Esophagus squamous epithelium (tissue), 5 donors: ENCODE measurements at regions not wholly inside any gene's neighbourhood (a gene's known extent, or its start where the extent isn't known, plus 50 kb on each side); places are given as distances from the start of the nearest gene placed in this dataset.

Source experiments
- DNase-seq: peaks from one replicate; lab custom pipeline; 2025; lab: John Stamatoyannopoulos, UW
- H3K27ac ChIP-seq, 4 donors: fragments of 200-600 bp; sonication (generic); one replicate each; pipeline ENCODE4 v1.5.1; 2016 to 2019; ENCODE audit warnings: mild to moderate bottlenecking in 1 of 4
- H3K27me3 ChIP-seq, 4 donors: fragments of 200-600 bp; sonication (generic); 1 replicate in 3 of 4; 2 replicates in 1 of 4; pipeline versions ENCODE4 v1.5.1 to v1.6.0; 2017 to 2021; ENCODE audit warnings: antibody characterized with exemption in 1 of 4
- H3K36me3 ChIP-seq, 3 donors: fragments of 200-600 bp; sonication (generic); one replicate each; pipeline ENCODE4 v1.5.1; 2016 to 2019
- H3K4me1 ChIP-seq, 3 donors: fragments of 200-600 bp; sonication (generic); one replicate each; pipeline ENCODE4 v1.5.1; 2017 to 2019
- H3K4me3 ChIP-seq, 4 donors: fragments of 200-600 bp; sonication (generic); 1 replicate in 3 of 4; 2 replicates in 1 of 4; pipeline ENCODE4 v1.5.1; 2016 to 2019; ENCODE audit warnings: mild to moderate bottlenecking in 2 of 4, moderate library complexity in 1 of 4
- H3K9me3 ChIP-seq, 3 donors: fragments of 200-600 bp; sonication (generic); one replicate each; pipeline ENCODE4 v1.5.1; 2016 to 2019
- POLR2A ChIP-seq, 4 donors: fragments of 450-650 bp; IDR thresholded peaks; one replicate each; pipeline ENCODE4 v1.6.1; 2017; ENCODE audit warnings: antibody characterized with exemption in 4 of 4, mild to moderate bottlenecking in 4 of 4, moderate library complexity in 3 of 4
- WGBS, 2 donors: methylation state at CpG; one replicate each; pipeline ENCODE4 v1.1.5; 2018; 5-methylcytosine and 5-hydroxymethylcytosine counted together
- intact Hi-C: fragments of 100-400 bp; cut with DNase I; formaldehyde crosslinking; loops from one replicate; pipeline ENCODE4 v1.15.0; 2022
- TF ChIP-seq, protein P1 (sequence below), 6 experiments: fragments of 450-650 bp in 4 of 6; fragments of 200-600 bp in 2 of 6; sonication (generic) in 2 of 6; IDR thresholded peaks; one replicate each; pipeline ENCODE4 v1.5.1; 2016 to 2019; ENCODE audit warnings: antibody characterized with exemption in 6 of 6, mild to moderate bottlenecking in 4 of 6, moderate library complexity in 4 of 6
- donor health status: DM: yes; HTN: yes; CAD: no.

DNA sequence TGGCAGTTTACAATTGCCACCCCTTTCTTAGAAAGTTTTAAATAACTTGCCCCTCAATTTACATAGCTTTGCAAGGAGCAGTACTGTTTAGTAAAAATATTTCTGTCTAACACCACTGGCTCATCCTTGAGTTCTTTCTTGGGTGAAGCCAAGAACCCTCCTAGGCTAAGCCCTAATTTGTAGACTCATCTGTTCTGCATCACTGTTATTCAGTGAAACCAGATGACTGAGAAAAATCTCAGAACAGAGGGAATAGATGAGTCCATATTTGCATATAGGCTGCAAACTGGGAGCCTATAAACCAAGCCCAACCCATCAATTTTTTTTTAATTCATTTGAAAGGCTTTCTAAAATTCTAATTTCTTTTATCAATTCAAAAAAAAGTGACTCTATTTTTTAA lies 161.4 kb upstream of the TFPI start:
- Histone ChIP-seq H3K4me1 (no peaks in the 10 kb centered on the region), H3K27ac (no peak overlapping the region), H3K4me3 (no peak overlapping the region), H3K36me3 (no peaks in the 10 kb centered on the region), H3K27me3 (no peaks in the 10 kb centered on the region), H3K9me3 (no peaks in the 10 kb centered on the region)
- no peak for DNase-seq
- intact Hi-C loops: no loop called here
- no peak for TF ChIP-seq POLR2A (IDR thresholded peaks at IDR 0.05)
- TF ChIP-seq, protein P1, sequence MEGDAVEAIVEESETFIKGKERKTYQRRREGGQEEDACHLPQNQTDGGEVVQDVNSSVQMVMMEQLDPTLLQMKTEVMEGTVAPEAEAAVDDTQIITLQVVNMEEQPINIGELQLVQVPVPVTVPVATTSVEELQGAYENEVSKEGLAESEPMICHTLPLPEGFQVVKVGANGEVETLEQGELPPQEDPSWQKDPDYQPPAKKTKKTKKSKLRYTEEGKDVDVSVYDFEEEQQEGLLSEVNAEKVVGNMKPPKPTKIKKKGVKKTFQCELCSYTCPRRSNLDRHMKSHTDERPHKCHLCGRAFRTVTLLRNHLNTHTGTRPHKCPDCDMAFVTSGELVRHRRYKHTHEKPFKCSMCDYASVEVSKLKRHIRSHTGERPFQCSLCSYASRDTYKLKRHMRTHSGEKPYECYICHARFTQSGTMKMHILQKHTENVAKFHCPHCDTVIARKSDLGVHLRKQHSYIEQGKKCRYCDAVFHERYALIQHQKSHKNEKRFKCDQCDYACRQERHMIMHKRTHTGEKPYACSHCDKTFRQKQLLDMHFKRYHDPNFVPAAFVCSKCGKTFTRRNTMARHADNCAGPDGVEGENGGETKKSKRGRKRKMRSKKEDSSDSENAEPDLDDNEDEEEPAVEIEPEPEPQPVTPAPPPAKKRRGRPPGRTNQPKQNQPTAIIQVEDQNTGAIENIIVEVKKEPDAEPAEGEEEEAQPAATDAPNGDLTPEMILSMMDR (IDR thresholded peaks at IDR 0.05): no peak

DNA sequence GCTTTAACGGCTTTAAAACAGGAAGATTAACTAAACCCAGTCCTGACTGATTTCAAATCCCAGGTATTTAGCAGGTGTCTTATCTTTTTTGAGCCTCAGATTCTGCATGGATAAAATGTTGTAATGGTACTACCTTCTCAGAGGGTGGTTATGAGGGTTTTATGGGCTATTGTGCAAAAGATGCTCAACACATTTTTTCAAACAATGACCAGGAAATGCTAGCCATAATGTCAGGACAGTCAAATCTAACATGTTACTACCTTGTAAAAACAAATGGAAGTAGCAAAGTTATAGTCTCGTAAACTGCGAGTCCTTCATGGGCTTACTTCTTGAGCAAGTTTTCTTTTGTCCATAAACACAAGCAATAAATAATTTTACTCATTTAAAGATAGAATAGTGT lies 162.1 kb upstream of the TFPI start:
- DNase-seq: no peak
- Histone ChIP-seq H3K4me1 (no peaks in the 10 kb centered on the region), H3K4me3 (no peak overlapping the region), H3K9me3 (no peaks in the 10 kb centered on the region), H3K27ac (no peak overlapping the region), H3K27me3 (no peaks in the 10 kb centered on the region), H3K36me3 (no peaks in the 10 kb centered on the region)
- WGBS, 2 donors: 86 to 90% methylated on average over 3 of the region's 3 CpGs
- TF ChIP-seq POLR2A (IDR thresholded peaks at IDR 0.05): no peak
- TF ChIP-seq, protein P1 (IDR thresholded peaks at IDR 0.05): no peak
- intact Hi-C loops: no loop called here

DNA sequence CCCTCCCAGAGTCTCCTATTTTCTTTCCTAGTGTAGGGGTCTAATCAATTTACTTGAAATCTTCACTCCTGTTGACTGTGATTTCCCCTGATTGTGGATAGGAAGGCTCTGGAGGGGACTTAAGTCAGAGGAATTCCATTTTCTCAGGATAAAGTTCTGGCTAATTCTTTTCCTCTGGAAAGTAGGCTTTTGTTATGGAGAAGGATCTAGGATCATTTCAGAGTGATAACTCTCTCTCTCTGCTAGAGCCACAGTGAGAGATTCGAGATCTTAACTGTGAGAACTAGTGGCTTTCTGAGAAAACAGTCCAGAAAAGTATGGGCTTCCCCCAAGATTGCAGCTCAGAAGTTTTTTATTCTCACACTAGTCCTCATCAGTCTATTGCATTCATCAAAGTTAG lies 163.9 kb upstream of the TFPI start:
- H3K4me3 ChIP-seq: no peak overlapping the region
- intact Hi-C loops: no loop called here
- TF ChIP-seq, protein P1 (IDR thresholded peaks at IDR 0.05): no peak
- TF ChIP-seq POLR2A (IDR thresholded peaks at IDR 0.05): no peak
- H3K36me3 ChIP-seq: no peaks in the 10 kb centered on the region
- DNase-seq: no peak
- H3K4me1 ChIP-seq: no peaks in the 10 kb centered on the region
- no peaks in the 10 kb centered on the region for H3K9me3 ChIP-seq
- H3K27me3 ChIP-seq: no peaks in the 10 kb centered on the region
- no peak overlapping the region for H3K27ac ChIP-seq
- WGBS, 2 donors: 9 to 52% methylated on average over 1 of the region's 1 CpG

DNA sequence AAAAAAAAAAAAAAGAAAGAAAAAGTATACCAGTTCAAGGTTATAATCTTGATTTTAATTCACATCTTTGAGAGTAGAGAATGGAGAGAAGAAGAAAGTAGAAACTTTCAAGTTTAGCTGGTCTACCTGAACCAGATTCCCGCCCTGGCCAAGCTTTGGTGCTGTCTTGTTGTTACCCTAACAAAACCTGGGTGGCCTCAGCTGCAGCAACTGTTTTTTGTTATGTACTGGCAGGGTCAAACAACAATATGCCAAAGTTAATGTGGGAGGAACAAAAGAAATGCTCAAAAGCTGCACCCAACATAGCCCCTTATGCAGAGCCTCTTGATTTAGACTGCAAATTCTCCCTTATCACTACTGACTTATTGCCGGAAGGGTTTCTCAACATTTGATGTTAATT lies 165.3 kb upstream of the TFPI start:
- Histone ChIP-seq H3K36me3 (no peaks in the 10 kb centered on the region), H3K9me3 (no peaks in the 10 kb centered on the region), H3K27ac (no peak overlapping the region), H3K4me1 (no peaks in the 10 kb centered on the region), H3K27me3 (no peaks in the 10 kb centered on the region), H3K4me3 (no peak overlapping the region)
- TF ChIP-seq, protein P1 (IDR thresholded peaks at IDR 0.05): no peak
- TF ChIP-seq POLR2A (IDR thresholded peaks at IDR 0.05): no peak
- intact Hi-C loops: no loop called here
- WGBS, 2 donors: 77% methylated on average over 2 of the region's 2 CpGs
- no peak for DNase-seq

DNA sequence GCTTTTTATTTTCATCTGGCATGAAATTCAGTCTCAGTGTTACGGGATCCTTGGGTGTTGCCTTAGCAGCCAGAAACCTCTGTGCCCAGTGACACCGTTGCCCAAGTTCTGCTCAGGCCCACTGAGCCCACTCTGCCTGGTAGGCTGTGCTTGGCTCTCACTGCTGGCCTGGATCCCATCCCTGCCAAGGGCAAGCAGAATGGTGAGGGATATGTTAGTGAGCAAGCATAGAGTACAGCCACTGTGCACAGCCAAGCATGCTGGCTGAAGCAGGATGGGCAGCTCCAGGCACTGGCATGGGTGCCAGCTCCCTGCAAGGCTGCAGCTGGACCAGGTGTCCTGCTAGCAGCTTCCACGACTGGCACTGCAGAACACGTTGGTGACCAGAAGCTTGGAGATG lies 194.7 kb upstream of the TFPI start:
- TF ChIP-seq POLR2A (IDR thresholded peaks at IDR 0.05): no peak
- TF ChIP-seq, protein P1 (IDR thresholded peaks at IDR 0.05): no peak
- Histone ChIP-seq H3K27me3 (no peaks in the 10 kb centered on the region), H3K4me3 (no peak overlapping the region), H3K9me3 (no peaks in the 10 kb centered on the region), H3K27ac (no peak overlapping the region), H3K36me3 (no peaks in the 10 kb centered on the region), H3K4me1 (no peaks in the 10 kb centered on the region)
- intact Hi-C loops: no loop called here
- DNase-seq: no peak
- 80 to 88% methylated on average over 2 to 3 of the region's 4 CpGs for WGBS, 2 donors
